ENCODE measurements at regions not wholly inside any gene's neighbourhood (a gene's known extent, or its start where the extent isn't known, plus 50 kb on each side); places are given as distances from the start of the nearest gene placed in this dataset.
A peak's percentile ranks its signal among the peaks of the same experiment; 100 is the strongest.
"Not testable (repeated sequence)": the region's sequence is repeated elsewhere in the genome, so short reads cannot be mapped to it uniquely, and the experiment has no call there.

GRCh38 chr3:162677475-162677874, 1180.9 kb downstream of the OTOL1 start:
- DNase-seq = no peak
- intact Hi-C loops (cut with DNase I) = no loop called here

GRCh38 chr3:162678941-162679340, 1182.3 kb downstream of the OTOL1 start:
- DNase-seq = no peak
- intact Hi-C loops (cut with DNase I) = no loop called here

GRCh38 chr3:162684260-162684659, 1187.7 kb downstream of the OTOL1 start:
- intact Hi-C loops (cut with DNase I) = no loop called here
- DNase-seq = no peak

GRCh38 chr3:162699291-162699690, 1202.7 kb downstream of the OTOL1 start:
- DNase-seq = no peak
- intact Hi-C loops (cut with DNase I) = no loop called here

GRCh38 chr3:162701211-162701610, 1204.6 kb downstream of the OTOL1 start:
- intact Hi-C loops (cut with DNase I) = no loop called here
- DNase-seq = no peak

GRCh38 chr3:162702768-162703385, 1206.3 kb downstream of the OTOL1 start:
- peak in 1 of 10 donors; percentile 58 for DNase-seq

GRCh38 chr3:162704238-162704637, 1207.6 kb downstream of the OTOL1 start:
- intact Hi-C loops (cut with DNase I) = no loop called here
- no peak for DNase-seq

More at GRCh38 chr3:162702768-162703385, 1206.3 kb downstream of the OTOL1 start:
- intact Hi-C loops (cut with DNase I) = no loop called here

- intact Hi-C loops (cut with DNase I) = no loop called here
- DNase-seq = no peak
Measured at GRCh38 chr3:162704799-162705385, 1208.3 kb downstream of the OTOL1 start.

- intact Hi-C loops (cut with DNase I); DNase-seq: not testable (repeated sequence)
Measured at GRCh38 chr3:162708394-162708793, 1211.8 kb downstream of the OTOL1 start.

GRCh38 chr3:162708942-162709706, 1212.5 kb downstream of the OTOL1 start:
- DNase-seq; intact Hi-C loops (cut with DNase I): not testable (repeated sequence)

GRCh38 chr3:162710332-162711112, 1213.9 kb downstream of the OTOL1 start:
- DNase-seq = peak in 2 of 10 donors; percentile 54 to 68
- intact Hi-C loops (cut with DNase I) = no loop called here

- DNase-seq; intact Hi-C loops (cut with DNase I): not testable (repeated sequence)
Measured at GRCh38 chr3:162717074-162717473, 1220.5 kb downstream of the OTOL1 start.

GRCh38 chr3:162718697-162719096, 1222.1 kb downstream of the OTOL1 start:
- intact Hi-C loops (cut with DNase I) = no loop called here
- no peak for DNase-seq

GRCh38 chr3:162719684-162720341, 1223.2 kb downstream of the OTOL1 start:
- intact Hi-C loops (cut with DNase I) = no loop called here
- no peak for DNase-seq

- intact Hi-C loops (cut with DNase I) = no loop called here
- DNase-seq = no peak
Measured at GRCh38 chr3:162721736-162722135, 1225.1 kb downstream of the OTOL1 start.

GRCh38 chr3:162722337-162722736, 1225.7 kb downstream of the OTOL1 start:
- intact Hi-C loops (cut with DNase I) = no loop called here

GRCh38 chr3:162722796-162723195, 1226.2 kb downstream of the OTOL1 start:
- intact Hi-C loops (cut with DNase I); DNase-seq: not testable (repeated sequence)

More at GRCh38 chr3:162722337-162722736, 1225.7 kb downstream of the OTOL1 start:
- DNase-seq = no peak

- intact Hi-C loops (cut with DNase I) = no loop called here
- no peak for DNase-seq
Measured at GRCh38 chr3:162729686-162730085, 1233.1 kb downstream of the OTOL1 start.

GRCh38 chr3:162731961-162732360, 1235.4 kb downstream of the OTOL1 start:
- intact Hi-C loops (cut with DNase I); DNase-seq: not testable (repeated sequence)

- no peak for DNase-seq
- intact Hi-C loops (cut with DNase I) = no loop called here
Measured at GRCh38 chr3:162738784-162739183, 1242.2 kb downstream of the OTOL1 start.

Data from posterior cingulate gyrus (tissue), 11 donors.